GM11168 (cell line): ENCODE measurements at regions not wholly inside any gene's neighbourhood (a gene's known extent, or its start where the extent isn't known, plus 50 kb on each side); places are given as distances from the start of the nearest gene placed in this dataset.

Experiments used
- in situ Hi-C: fragments of 300-500 bp; cut with MboI; formaldehyde crosslinking; loops from one replicate; pipeline ENCODE4 v1.12.0; 2022; ENCODE audit warnings: low sequenced_read_pairs; ENCODE audit not compliant: unreplicated experiment

DNA sequence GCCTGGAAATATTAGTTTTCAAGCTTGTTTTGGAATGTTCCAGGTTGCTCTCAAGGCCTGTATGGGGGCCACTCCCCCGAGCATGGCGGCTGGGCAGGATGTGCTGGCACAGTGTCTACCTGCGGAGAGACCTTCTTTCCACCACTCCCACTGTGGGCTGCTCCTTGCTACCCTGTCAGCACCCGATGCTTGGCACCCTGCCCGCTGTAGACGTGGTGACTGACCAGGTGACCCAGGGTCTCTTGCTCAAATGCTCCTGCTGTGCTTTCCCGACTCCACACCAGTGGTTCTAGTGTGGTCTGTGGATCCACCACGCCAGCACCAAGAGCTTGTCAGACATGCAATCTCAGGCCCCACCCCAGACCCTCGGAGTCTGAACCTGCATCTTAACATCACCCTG, 213.3 kb downstream of the SH3BP4 start:
- in situ Hi-C loops: no loop called here

DNA sequence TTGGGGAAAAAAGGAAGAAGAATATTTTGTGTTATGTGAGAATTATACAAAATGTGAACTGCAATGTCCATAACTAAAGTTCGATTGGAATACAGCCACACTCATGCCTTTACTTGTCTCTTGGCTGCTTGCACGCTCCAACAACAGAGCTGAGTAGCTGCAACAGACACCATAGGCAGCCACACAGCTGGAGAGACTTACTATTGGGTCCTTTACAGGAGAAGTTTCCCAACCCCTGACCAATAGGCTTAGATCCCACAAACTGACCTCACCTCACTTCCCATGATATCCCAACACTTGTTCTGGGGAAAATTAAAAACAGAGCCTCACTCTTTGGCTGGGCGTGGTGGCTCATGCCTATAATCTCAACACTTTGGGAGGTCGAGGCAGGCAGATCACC, 213.8 kb downstream of the SH3BP4 start:
- in situ Hi-C loops: no loop called here

DNA sequence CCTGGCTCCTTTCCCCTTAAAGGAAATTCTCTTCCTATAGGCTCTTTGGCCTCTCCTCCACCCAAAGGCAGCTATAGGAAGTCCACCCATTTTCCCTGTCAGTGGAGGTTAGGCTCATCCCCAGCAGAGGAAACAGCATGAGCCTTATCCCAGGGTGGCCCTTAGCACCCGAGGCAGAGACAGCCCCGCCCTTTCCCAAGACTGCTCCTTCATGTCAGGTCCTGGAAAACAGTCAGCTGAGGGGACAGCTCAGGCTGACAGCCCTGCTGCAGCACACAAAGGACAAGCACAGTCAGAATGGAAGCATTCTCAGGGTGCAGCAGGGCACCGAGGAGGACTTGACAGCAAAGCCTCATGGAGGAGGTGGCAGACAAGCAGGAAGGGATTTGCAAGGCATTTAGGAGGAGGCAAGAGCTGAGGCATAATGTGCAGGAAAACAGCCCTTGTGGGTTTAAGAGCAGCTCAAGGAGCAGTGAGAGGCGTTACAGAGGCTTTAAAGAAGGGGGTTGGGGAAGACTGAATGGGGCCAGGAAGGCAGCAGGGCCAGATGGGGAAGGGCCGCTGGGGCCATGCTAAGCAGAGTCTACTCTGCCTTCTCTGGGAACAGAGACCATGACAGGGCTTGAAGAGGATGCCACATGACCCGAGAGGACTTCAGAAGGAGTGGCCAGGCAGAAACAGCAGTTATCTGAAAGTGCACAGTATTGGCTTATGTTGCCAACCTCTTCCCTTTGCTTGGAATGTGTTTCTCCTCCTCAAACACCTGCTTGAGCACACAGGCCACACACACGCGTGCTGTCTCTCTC, 216.6 kb downstream of the SH3BP4 start:
- in situ Hi-C loops: no loop called here

DNA sequence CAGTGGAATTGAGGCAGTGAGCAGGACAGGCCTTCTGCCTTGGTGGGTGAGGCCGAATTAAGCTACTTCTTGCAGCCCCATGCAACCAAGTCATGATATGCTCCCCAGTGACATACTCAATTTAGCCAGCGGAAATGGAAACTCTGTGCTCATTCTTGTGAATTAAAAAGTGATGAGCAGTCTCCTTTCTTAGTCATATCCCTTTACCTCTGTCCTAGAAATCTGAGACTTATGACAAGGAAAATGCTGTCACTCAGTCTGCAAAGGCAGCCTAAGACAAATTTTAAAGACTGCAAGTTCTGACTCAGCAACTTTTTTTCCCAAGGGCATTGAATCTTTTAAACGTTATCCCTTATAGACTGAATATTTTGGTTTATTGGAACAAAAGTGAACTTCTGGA, 218.2 kb downstream of the SH3BP4 start:
- in situ Hi-C loops: no loop called here

DNA sequence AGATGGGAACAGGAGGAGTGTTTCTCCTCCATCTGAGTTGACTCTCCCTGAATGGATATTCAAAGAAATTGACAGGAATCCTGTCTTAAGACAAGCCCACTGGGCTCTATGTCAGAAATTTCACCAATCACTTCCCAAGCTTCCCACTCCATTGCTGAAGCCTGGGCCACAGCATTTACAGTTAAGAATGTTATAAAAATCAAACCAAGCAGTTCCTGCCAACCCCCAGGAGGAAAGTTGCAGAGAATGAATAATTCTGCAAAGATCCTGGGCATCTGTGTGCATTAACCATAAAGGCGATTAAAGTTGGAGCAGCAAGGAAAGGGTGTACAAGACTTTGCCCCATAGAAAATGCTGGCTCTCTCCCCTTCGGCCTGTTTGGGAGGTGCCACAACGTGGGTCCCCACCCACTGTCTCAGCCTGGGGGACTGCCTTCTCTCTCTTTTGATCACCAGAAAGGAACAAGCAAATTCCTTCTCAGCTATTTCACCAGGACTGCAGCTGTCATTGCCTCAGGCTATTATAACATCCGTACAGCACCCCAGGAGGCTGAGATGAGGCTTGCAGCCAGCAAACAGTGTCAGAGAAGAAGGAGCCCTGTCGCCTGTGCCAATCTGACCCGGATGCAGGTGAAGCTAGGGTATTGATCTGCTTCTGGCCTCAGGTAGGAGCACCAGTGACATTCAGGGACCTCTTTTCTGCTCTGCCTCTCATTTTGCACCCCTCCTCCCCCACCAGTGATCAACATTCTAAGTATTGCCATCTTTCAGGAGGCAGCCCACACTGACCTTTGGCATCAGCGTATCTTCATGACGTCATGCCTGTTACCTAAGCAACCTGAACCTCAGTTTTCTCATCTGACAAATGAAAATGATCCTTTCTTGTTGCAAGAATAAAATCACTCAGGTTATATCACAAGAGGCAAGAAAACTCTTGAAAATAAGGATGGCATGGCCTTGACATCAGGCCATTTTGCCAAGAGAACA, 219.0 kb downstream of the SH3BP4 start:
- in situ Hi-C loops: no loop called here

DNA sequence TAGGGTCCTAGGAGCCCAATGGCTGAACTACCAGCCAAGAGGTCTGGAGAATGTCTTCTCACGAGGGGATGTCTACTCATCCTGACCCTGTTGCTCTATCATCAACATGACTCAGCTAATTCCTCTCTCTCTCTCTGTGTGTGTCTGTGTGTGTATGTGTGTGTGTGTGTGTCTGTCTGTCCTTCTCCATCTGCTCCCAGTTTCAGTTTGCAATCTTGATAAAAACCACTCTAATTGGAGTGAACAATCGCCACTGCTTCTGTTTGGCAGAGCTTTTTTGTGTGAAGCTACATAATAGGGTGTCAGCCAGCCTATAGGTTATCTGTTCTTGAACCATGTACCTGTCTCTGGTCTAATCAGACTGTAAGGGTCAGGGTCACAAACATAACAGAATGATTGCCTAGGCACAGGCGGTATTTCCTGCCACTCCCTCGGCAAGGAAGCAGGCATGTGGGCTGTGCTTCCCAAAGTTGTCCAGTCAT, 219.8 kb downstream of the SH3BP4 start:
- in situ Hi-C loops: no loop called here

DNA sequence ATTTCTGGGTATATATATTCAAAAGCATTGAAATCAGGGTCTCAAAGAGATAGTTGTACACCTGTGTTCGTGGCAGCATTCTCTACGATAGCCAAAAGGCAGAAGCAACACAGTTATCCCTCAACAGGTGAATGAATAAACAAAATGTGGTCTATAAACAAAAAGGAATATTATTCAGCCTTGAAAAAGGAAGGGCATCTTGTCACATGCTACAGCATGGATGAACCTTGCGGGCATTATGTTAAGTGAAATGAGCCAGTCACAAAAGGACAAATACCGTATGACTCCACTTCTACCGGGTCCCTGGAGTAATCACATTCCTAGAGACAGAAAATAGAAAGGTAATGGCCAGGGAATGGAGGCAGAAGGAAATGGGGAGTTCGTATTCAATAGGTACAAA, 228.8 kb downstream of the SH3BP4 start:
- in situ Hi-C loops: no loop called here

DNA sequence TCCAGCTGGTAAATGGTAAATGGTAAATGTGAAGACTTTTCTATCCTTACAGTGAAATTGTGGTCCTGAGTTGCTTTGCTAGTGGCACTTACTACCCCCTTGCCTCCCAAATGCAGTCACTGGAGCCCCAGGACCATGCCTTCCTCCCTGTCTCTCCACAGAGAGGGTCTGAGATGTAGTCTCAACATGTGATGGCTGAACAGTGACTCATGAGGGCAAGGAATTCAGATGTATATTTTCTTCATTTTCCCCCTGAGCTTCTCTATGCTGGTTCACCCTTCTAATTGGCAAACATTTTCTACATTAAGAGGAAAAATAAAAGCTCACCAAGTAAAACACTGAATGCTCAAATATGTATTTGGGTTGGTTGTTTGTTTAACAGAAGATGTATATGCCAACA, 232.0 kb downstream of the SH3BP4 start:
- in situ Hi-C loops: no loop called here

DNA sequence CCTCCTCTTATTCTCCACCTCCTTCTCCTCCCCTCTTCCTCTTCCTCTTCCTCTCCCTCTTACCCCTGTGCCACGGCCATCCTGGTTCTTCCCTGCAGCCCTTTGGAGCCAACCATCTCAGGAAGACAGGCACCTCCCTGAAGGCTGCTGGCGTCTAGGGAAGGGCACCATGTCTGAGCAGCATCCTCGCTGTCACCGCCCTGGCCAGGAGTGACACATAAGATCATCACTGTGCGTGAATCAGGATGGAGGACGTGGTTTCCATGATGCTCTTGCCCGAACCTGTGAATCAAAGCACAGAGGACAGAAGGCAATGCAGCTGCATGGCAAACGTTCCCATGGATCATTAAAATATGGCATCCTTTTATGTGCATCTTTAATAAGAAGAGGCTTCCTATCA, 236.0 kb downstream of the SH3BP4 start:
- in situ Hi-C loops: no loop called here

DNA sequence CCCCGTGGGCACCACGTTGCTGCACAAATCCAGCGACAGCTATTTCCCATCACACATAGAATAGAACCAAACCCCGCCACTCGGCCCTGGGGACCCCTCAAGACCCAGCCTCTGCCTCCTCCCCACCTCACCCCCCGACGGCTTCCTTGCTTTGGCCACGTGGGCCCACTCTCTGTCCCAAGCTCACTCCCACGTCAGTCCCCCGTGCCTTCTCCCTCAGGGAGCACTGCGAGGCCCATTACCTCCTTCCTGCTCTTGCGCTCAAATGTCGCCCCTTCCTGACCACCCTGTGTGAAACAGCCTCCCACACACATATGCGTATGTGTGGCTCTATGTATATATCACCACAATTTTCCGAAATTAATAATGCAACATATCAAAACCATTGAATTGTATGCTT, 239.7 kb downstream of the SH3BP4 start:
- in situ Hi-C loops: no loop called here

DNA sequence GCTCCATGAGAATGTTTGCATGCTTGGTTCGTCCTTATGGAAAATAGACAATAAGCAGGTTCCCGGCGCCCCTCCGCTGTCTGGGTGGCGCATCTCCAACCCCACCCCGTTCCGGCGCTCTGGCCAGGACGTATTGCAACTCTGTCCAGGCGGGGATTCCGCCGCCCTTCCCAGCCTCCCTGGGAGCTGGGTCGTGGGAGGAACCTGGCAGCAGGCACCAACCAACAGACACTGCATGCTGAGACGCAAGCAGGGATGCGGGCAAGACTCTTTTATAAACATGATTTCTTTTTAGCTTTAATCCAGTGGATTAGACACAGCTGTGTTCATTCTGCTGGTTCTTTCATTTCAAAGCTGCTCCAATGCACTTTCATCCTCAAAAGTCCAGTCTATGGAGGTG, 240.2 kb downstream of the SH3BP4 start:
- in situ Hi-C loops: no loop called here

DNA sequence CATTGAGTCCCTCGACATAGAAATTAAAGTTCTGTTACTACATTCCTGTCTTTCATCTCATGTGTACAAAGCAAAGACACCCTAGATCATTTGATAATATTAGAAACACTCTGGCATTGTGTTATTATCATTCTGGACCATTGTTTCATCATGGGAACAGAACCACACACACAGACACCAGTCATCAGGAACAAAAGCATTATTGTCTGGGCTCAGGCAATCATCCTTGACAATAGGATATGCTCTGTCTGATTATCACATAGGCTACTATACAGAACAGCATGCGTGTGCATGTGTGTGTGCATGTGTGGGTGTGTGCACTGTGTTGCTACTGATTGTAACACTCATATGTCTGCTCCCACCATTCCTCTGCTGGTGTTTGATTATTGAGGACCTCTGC, 242.5 kb downstream of the SH3BP4 start:
- in situ Hi-C loops: no loop called here

DNA sequence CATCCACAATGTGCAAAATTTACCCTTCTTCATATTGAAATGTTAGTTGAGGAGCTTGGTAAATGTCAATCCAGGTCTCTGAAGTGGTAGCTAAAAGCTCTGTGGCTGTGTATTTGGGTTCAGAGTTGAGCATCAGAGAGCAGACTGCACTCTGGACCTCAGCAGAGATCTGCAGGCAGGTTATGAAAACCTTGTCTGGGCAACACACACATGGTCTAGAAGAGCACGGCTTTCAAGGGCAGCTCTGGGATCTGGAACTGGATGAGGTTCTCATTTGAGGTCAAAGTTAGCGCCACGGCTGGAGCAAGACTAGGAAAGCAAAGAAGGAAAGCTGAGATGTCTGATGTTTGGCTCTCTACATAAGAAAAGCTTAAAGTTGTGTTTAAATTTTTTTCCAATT, 243.0 kb downstream of the SH3BP4 start:
- in situ Hi-C loops: no loop called here

DNA sequence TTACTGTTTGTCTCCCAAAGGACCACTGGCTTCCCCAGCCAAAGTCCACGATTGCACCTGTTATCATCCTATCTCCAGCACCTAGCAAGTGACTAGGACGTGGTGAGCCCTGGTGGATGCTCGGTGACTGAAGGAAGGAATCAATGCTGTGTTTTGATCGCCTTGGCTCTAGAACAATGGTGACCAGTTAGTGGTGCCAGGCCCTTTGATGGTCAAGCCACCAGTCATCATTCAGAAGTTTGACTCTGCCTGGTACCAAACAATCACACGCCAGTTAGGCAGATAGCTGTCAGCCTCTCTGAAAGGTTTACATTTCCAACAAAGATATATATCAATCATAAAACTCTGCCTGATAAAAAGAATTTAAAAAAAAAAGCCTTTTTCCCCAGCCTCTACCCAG, 244.1 kb downstream of the SH3BP4 start:
- in situ Hi-C loops: no loop called here

DNA sequence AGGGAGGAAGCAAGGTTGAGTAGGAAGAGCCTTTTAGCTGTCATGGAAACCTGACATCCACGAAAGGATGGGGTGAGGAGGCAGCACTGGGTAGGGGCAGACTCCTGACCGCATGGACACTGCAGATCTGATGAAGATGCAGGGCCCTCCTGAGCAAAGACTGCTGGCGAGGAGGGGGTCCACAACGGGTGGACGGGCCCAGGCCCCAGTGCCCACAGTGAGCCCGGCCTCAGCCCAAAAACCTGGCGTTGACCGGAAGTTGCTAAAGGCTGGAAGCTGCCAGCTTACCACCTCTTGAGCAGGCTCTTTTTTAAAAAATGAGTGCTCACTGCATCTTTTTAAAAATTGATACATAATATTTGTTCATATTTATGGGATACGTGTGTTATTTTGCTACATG, 247.3 kb downstream of the SH3BP4 start:
- in situ Hi-C loops: no loop called here

DNA sequence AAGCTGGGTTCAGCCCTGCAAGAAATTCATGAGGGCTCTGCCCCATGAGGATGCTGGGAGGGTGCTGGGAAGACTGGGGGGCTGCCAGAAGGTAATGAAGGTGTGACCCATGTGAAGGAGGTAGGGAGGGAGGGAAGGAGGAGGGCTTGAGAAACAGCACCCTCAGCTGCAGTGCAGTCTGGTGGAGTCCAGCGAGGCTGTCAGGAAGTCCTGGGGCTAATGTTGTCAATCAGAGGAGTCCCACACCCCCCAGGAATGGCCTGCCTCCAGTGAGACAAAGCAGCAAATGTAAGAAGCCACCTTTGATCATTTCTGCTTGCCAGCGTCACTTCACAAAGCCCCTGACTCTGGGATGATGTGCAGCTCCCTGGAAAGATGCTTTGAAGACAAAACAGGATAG, 248.4 kb downstream of the SH3BP4 start:
- in situ Hi-C loops: no loop called here

DNA sequence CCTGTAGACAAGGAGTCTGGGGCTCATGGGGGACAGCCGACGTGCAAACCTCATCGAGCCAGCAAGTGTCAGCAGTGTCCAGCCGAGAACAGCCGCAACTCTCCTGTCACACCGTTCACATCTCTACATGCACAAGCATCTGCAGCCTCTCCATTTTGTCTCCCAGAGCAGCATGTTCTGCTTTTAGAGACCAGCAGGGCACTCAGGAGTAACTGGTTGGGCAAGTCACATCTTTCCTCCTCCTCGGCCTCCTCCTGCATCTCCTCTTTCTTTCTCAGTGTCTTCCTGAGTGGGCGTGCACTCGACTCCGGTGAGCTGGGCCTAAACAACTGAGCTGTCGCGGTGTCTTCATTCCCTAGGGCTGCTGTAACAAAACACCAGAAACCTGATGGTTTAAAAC, 249.9 kb downstream of the SH3BP4 start:
- in situ Hi-C loops: no loop called here

DNA sequence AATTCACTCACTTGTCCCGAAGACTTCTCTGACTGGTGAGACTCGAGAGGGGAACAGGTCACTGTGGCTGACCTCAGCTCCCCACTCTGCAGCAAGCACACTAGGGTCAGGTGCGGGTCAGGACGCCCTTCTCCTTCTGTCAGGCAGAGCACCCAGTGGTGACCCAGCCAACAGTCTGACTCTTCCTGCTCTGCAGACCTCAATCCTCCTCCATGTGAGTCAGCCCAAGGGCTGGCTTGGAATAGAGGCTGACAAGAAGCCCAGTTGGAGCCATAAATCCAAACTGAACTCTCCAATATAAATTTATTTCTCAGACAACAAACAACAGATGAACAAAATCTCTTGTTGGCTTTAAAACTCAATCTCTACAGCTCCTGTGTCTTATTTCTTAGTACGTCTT, 253.1 kb downstream of the SH3BP4 start:
- in situ Hi-C loops: no loop called here

DNA sequence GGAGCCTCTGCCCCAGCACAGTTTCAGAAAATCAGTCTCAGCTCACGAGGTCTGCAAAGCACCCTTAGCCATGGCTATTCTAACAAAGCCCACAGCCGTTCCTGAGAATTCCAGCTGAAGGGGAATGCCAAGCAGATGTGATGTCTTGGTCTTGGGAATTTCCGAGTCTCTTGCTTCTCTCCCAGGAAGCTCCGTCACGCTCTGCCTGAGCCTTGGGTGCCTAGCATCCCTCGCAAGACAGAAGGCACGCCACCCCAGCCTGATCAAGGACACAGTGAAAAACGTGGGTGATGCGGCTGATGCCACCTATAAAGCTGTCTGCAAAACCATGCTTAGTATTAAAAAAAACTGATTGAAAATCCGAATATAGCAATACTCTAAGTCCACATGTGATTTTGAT, 254.6 kb downstream of the SH3BP4 start:
- in situ Hi-C loops: no loop called here

DNA sequence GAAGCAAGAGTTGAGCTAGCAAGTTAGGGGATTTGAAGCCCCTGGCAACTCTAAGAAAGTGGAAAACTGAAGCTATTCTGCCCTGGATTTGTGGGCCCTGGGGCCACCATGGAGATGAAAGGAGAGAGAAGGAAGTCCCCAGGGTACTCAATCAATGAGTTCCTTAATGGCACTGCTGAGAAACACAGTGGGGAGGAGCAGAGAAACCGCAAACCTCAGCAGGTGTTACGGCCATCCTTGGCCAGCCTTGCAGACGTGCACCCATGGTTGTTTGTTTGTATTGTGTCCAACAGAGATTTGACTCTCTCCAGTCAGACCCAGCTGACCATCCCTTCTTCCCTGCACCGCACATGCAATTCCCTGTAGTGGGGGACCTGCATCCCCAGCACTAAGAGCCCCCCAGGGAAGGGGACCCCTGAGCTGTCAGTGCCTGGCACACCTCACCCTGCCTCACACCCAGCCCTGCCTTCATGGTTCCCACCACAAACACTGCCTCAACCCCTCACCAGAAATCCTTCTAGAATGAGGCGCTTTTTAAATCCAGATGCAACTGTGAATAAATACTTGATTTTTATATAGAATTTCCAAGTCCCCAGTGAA, 255.3 kb downstream of the SH3BP4 start:
- in situ Hi-C loops: no loop called here

DNA sequence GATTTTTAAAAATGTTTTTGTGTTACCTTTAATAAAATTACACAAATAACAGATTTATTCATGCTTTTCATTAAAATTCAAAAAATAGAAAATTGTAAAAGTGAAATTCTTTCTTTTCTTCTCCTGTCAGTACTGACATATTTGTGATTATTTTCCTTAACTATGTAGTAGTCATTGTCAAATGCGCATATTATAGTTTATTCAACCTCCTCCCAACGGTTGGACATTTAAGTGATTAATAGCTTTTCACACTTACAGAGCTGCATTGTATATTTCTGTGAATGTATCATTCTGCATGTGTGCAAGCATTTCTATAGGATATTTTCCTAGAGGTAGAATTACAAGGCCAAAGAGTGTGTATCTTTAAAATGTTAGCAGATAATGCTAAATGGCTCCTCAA, 259.2 kb downstream of the SH3BP4 start:
- in situ Hi-C loops: no loop called here
